Parathyroid adenoma (tissue), 2 donors: ENCODE measurements at regions not wholly inside any gene's neighbourhood (a gene's known extent, or its start where the extent isn't known, plus 50 kb on each side); places are given as distances from the start of the nearest gene placed in this dataset.

Experiments used
- H2AFZ ChIP-seq: fragments of 300-600 bp; sonication (generic); one replicate; pipeline ENCODE4 v1.7.0; 2017; ENCODE audit warnings: antibody characterized with exemption, mild to moderate bottlenecking
- H3K27ac ChIP-seq: fragments of 300-600 bp; sonication (generic); one replicate; pipeline ENCODE4 v1.7.0; 2017
- H3K27me3 ChIP-seq: fragments of 300-600 bp; sonication (generic); one replicate; pipeline ENCODE4 v1.7.0; 2017; ENCODE audit warnings: low read length; ENCODE audit not compliant: control insufficient read depth, insufficient read depth
- H3K36me3 ChIP-seq: fragments of 300-600 bp; sonication (generic); one replicate; pipeline ENCODE4 v1.7.0; 2017; ENCODE audit warnings: low read length; ENCODE audit not compliant: control insufficient read depth, insufficient read depth
- H3K4me1 ChIP-seq: fragments of 300-600 bp; sonication (generic); one replicate; pipeline ENCODE4 v1.7.0; 2017; ENCODE audit warnings: control low read depth
- H3K4me2 ChIP-seq: fragments of 300-600 bp; sonication (generic); one replicate; pipeline ENCODE4 v1.7.0; 2017; ENCODE audit warnings: low read length
- H3K4me3 ChIP-seq: fragments of 300-600 bp; sonication (generic); one replicate; pipeline ENCODE4 v1.7.0; 2017; ENCODE audit warnings: low read depth, low read length
- H3K79me2 ChIP-seq: fragments of 300-600 bp; sonication (generic); one replicate; pipeline ENCODE4 v1.7.0; 2017; ENCODE audit warnings: control low read depth
- H3K9ac ChIP-seq: fragments of 300-600 bp; sonication (generic); one replicate; pipeline ENCODE4 v1.7.0; 2017; ENCODE audit warnings: mild to moderate bottlenecking
- H3K9me3 ChIP-seq: fragments of 300-600 bp; sonication (generic); one replicate; pipeline ENCODE4 v1.7.0; 2017; ENCODE audit warnings: low read length; ENCODE audit not compliant: control insufficient read depth
- TF ChIP-seq, protein P1 (sequence below): fragments of 300-600 bp; sonication (generic); IDR thresholded peaks from one replicate; pipeline ENCODE4 v1.7.0; 2017; ENCODE audit warnings: antibody characterized with exemption, mild to moderate bottlenecking
- donor health status: primary hyperparathyroidism.

DNA sequence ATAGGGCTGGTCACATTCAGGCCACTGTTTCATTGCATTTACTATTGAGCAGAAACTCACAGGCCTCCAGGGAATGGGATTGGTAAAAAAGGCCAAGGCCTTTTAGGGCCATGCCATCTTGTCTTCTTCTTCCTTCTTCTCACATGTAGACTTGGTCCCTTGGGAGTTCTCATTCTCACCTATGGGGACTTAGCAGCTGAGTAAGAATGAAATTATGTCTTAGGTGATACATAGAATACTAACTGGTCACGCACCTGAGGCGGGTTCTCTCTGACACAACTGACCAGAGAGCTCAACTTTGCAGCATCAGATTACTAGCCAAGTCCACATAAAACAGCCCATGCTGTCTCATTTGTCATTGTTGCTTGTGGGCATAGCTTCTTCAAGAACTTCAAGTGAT lies 641.8 kb downstream of the EFNA5 start:
- Histone ChIP-seq H3K79me2 (no peaks in the 10 kb centered on the region), H2AFZ (no peak overlapping the region), H3K27me3 (no peaks in the 10 kb centered on the region), H3K27ac (no peak overlapping the region), H3K9me3 (no peaks in the 10 kb centered on the region), H3K36me3 (no peaks in the 10 kb centered on the region), H3K9ac (no peak overlapping the region), H3K4me3 (no peak overlapping the region), H3K4me1 (no peaks in the 10 kb centered on the region), H3K4me2 (no peak overlapping the region)
- TF ChIP-seq, protein P1, sequence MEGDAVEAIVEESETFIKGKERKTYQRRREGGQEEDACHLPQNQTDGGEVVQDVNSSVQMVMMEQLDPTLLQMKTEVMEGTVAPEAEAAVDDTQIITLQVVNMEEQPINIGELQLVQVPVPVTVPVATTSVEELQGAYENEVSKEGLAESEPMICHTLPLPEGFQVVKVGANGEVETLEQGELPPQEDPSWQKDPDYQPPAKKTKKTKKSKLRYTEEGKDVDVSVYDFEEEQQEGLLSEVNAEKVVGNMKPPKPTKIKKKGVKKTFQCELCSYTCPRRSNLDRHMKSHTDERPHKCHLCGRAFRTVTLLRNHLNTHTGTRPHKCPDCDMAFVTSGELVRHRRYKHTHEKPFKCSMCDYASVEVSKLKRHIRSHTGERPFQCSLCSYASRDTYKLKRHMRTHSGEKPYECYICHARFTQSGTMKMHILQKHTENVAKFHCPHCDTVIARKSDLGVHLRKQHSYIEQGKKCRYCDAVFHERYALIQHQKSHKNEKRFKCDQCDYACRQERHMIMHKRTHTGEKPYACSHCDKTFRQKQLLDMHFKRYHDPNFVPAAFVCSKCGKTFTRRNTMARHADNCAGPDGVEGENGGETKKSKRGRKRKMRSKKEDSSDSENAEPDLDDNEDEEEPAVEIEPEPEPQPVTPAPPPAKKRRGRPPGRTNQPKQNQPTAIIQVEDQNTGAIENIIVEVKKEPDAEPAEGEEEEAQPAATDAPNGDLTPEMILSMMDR: no peak

DNA sequence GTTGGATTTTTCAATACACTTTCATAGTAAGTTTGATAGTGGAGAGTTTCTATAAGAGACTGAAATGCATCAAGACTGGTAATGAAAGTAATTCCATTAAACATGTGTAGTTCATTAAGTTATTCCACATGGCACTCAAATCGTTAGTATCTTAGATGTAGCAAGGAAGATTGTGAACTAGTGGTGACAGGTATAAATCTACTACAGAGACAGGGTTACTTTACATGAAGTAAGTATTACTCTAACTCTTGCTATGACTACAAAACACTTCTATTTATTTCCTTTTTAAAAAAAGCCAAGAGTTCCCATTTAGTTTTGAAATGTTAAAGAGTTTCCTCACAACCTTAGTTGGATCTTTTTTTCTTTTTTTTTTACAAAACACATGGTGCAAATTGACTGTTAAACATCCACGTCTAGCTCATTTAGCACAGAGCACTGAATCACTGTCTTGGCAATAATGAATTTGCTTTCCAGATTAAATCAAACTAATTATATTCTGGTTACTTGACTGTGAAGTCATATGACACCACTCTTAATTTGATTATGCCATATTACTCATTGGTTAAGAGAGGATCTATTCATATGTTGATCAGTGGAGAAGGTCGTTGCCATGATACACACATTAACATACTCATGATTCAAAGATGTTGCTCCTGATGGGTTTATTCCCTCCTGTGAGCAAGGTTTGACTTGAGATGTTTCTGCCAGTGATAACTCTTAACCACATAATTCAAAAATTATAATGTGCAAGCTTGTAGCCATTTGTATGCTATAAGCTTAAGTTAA lies 644.8 kb downstream of the EFNA5 start:
- H3K27me3 ChIP-seq: no peaks in the 10 kb centered on the region
- no peaks in the 10 kb centered on the region for H3K4me1 ChIP-seq
- no peaks in the 10 kb centered on the region for H3K36me3 ChIP-seq
- no peak overlapping the region for H3K9ac ChIP-seq
- TF ChIP-seq, protein P1: no peak
- H3K27ac ChIP-seq: no peak overlapping the region
- H3K9me3 ChIP-seq: no peaks in the 10 kb centered on the region
- H2AFZ ChIP-seq: no peak overlapping the region
- no peaks in the 10 kb centered on the region for H3K79me2 ChIP-seq
- no peak overlapping the region for H3K4me2 ChIP-seq
- no peak overlapping the region for H3K4me3 ChIP-seq

DNA sequence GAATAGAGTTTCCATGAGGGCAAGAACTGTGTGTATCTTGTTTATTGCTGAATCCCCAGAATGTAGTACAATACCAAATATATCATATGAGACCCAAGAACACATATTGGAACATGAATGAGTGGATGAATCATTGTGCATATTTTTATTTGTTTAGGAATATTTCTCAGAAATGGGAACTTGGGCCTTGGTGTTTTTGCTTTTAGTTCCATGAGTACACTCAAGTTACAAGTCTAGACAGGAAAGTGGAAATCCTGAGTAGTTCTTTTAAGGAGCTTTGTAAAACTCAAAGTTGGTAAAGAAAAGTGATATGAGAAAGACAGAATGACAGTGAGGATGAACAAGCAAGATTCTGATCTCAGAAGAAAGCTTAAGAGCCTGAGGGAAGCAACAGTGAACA lies 647.0 kb downstream of the EFNA5 start:
- Histone ChIP-seq H3K4me1 (no peaks in the 10 kb centered on the region), H3K79me2 (no peaks in the 10 kb centered on the region), H3K4me3 (no peak overlapping the region), H3K27ac (no peak overlapping the region), H2AFZ (no peak overlapping the region), H3K9me3 (no peaks in the 10 kb centered on the region), H3K9ac (no peak overlapping the region), H3K27me3 (no peaks in the 10 kb centered on the region), H3K36me3 (no peaks in the 10 kb centered on the region), H3K4me2 (no peak overlapping the region)
- TF ChIP-seq, protein P1: no peak

DNA sequence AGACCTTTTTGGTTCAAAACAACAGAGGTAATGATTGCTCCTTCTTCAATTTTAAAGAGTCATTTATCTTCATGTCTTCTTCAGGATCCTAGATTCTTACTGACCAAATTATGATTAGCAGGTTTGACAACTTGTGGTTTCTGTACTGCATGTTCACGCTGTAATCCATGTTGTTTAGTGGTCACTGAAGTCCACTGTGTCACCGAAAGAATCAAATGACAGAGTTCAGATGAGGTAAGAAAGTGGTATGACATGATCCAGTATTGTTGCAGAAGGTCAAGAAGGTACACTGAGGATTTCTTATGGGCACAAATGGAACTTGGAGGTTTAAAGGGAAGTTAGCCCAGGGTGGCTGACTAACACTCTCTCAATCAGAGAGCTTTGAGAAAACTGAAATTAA lies 649.2 kb downstream of the EFNA5 start:
- Histone ChIP-seq H3K4me1 (no peaks in the 10 kb centered on the region), H3K27me3 (no peaks in the 10 kb centered on the region), H2AFZ (no peak overlapping the region), H3K36me3 (no peaks in the 10 kb centered on the region), H3K27ac (no peak overlapping the region), H3K4me2 (no peak overlapping the region), H3K9me3 (no peaks in the 10 kb centered on the region), H3K79me2 (no peaks in the 10 kb centered on the region), H3K4me3 (no peak overlapping the region), H3K9ac (no peak overlapping the region)
- TF ChIP-seq, protein P1: no peak

DNA sequence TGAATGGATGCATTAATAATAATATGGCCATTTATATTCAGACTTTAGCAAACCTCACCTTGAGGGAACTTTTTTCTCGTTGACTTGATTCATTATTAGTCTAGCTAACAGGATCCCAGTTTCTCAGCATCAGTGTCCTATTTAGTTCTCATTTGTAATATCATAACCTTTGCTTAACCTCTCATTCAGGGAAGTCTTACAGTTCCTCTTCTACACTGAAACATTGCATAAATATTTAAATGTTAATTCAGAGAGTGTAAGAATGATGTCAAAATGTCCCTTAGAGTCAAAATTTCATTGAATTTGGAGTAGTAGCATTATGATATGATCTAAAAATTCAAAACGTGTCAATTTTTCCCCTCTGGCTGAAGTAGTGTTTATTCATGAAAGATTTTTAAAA lies 650.1 kb downstream of the EFNA5 start:
- no peaks in the 10 kb centered on the region for H3K27me3 ChIP-seq
- TF ChIP-seq, protein P1: no peak
- no peak overlapping the region for H3K9ac ChIP-seq
- H3K9me3 ChIP-seq: no peaks in the 10 kb centered on the region
- H2AFZ ChIP-seq: no peak overlapping the region
- no peaks in the 10 kb centered on the region for H3K4me1 ChIP-seq
- H3K27ac ChIP-seq: no peak overlapping the region
- H3K4me3 ChIP-seq: no peak overlapping the region
- H3K36me3 ChIP-seq: no peaks in the 10 kb centered on the region
- H3K79me2 ChIP-seq: no peaks in the 10 kb centered on the region
- no peak overlapping the region for H3K4me2 ChIP-seq
